T-helper 1 cell treated with Interleukin-12 subunit alpha and Interleukin-12 subunit beta and Interleukin-4 antibody, amounts not matched to agents 30 μg/mL and 1 μg/mL, for 36 hours (primary cell): ENCODE measurements at regions not wholly inside any gene's neighbourhood (a gene's known extent, or its start where the extent isn't known, plus 50 kb on each side); places are given as distances from the start of the nearest gene placed in this dataset.

Source experiments
- H3K27ac Mint-ChIP-seq: one replicate; pipeline ENCODE4 v1.8.0; 2021; ENCODE audit warnings: mild to moderate bottlenecking, mixed read lengths
- H3K27me3 Mint-ChIP-seq: one replicate; pipeline ENCODE4 v1.8.0; 2021; ENCODE audit warnings: low read depth, mixed read lengths
- H3K36me3 Mint-ChIP-seq: one replicate; pipeline ENCODE4 v1.8.0; 2021; ENCODE audit warnings: low read depth, mixed read lengths
- H3K4me1 Mint-ChIP-seq: one replicate; pipeline ENCODE4 v1.8.0; 2021; ENCODE audit warnings: low read depth, mixed read lengths
- H3K4me3 Mint-ChIP-seq: one replicate; pipeline ENCODE4 v1.8.0; 2021; ENCODE audit warnings: mild to moderate bottlenecking, moderate library complexity, mixed read lengths
- H3K9me3 Mint-ChIP-seq: one replicate; pipeline ENCODE4 v1.8.0; 2021; ENCODE audit warnings: mixed read lengths

- no peaks in the 10 kb centered on the region for H3K27me3 Mint-ChIP-seq
- H3K4me3 Mint-ChIP-seq, result no peak overlapping the region
- H3K36me3 Mint-ChIP-seq, result no peaks in the 10 kb centered on the region
- H3K4me1 Mint-ChIP-seq, result no peaks in the 10 kb centered on the region
- peaks cover 29% of the 10 kb centered on the region for H3K9me3 Mint-ChIP-seq
- no peak overlapping the region for H3K27ac Mint-ChIP-seq
Measured at GRCh38 chr7:64099656-64100531, 54.7 kb downstream of the ZNF727 start.

DNA sequence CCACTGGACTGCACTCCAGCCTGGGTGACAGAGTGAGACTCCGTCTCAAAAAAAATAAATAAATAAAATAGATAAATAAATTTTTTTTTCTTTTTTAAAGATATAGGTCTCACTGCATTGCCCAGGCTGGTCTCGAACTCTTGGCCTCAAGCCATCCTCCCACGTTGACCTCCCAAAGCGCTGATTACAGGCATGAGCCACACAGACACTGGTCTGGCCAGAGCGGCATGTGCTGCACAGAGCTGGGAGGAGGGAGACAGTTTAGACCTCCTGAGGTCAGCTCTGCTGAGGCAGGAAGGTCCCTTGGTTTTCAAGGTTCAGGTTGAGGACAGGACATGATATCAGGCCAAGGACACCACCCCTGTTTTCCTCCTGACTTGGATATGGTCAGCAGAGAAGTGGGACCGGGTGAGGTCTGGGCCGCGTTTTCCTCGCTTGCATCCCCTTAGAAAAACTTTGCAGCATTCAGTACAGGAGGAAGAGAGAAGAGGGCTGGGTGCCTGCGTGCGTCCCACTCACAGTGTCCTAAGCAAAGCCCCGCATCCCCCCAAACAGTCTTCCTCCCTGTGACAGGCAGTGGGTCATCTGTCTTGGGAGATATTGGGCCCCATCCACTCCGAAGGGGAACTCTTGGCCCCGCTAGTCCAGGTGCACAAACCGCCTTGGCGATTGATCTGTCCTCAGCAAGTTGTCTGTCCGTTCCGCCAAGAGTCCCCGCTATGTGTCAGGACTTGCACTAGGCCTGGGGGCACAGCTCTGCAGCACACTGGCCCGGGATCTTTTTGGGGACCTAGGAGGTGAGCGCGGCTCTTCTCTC, 56.1 kb downstream of the ZNF727 start:
- H3K4me1 Mint-ChIP-seq, result no peaks in the 10 kb centered on the region
- no peak overlapping the region for H3K4me3 Mint-ChIP-seq
- H3K36me3 Mint-ChIP-seq, result no peaks in the 10 kb centered on the region
- H3K9me3 Mint-ChIP-seq, result peaks cover 24% of the 10 kb centered on the region
- H3K27me3 Mint-ChIP-seq, result no peaks in the 10 kb centered on the region
- H3K27ac Mint-ChIP-seq, result no peak overlapping the region

DNA sequence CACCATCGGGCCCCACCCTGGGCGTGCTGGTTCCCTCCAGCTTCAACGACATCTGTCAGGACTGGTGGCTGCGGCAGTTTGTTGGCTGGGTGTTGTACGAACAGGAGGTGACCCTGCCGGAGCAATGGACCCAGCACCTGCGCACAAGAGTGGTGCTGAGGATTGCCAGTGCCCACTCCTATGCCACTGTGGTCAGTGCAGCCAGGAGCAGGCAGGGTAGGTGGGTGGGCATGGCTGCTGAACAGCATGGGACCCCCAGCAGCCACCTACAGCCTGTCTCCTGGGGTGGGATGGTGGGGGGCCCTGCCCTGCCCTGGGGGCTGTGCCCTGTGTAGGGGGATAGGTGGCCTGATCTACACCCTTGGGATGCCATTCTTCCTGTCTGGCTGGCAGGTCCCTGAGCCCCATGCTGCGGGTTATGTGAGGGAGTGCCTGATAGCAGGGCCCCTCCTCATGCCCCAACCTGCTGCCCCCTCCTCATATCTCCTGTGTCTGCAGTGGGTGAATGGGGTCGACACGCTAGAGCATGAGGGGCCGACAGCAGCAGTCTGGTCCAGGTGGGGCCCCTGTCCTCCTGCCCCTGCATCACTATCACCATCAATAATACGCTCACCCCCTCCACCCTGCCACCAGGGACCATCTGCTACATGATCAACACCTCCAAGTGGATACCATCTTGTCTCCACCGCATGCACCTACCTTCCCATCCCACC, 56.9 kb downstream of the ZNF727 start:
- peaks cover 20% of the 10 kb centered on the region for H3K9me3 Mint-ChIP-seq
- H3K27ac Mint-ChIP-seq, result no peak overlapping the region
- H3K4me1 Mint-ChIP-seq, result no peaks in the 10 kb centered on the region
- no peaks in the 10 kb centered on the region for H3K27me3 Mint-ChIP-seq
- no peak overlapping the region for H3K4me3 Mint-ChIP-seq
- H3K36me3 Mint-ChIP-seq, result no peaks in the 10 kb centered on the region

DNA sequence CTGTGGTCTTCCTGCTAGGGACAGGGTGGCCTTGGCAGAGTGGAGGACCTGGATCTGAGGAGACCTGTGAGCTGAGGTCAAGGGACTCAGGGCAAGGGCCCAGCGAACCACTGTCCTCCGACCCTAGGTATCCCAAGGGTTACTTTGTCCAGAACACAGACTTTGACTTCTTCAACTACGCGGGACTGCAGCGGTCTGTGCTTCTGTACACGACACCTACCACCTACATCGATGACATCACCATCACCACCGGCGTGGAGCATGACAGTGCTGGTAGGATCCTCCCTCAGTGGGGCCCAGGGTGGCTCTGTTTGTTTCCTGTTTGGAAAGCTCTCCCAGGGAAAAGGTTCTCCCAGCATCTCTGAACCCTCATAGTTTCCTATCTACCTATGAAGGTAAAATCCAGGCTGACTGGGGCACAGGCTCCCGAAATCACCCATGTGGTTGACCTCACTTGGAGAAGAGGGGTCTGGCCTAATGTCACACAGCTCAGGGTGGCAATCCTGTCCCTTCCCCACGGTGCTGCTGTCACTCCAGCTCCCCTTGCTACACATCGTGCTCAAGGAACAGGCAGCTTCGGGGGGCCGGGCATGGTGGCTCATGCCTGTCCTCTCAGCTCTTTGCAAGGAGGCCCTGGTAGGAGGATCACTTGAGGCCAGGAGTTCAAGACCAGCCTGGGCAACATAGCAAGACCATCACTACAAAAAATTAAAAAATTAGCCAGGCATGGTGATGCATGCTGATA, 57.6 kb downstream of the ZNF727 start:
- H3K36me3 Mint-ChIP-seq, result no peaks in the 10 kb centered on the region
- no peaks in the 10 kb centered on the region for H3K27me3 Mint-ChIP-seq
- H3K4me1 Mint-ChIP-seq, result no peaks in the 10 kb centered on the region
- no peak overlapping the region for H3K4me3 Mint-ChIP-seq
- H3K9me3 Mint-ChIP-seq, result peaks cover 16% of the 10 kb centered on the region
- no peak overlapping the region for H3K27ac Mint-ChIP-seq

- no peak overlapping the region for H3K27ac Mint-ChIP-seq
- H3K4me1 Mint-ChIP-seq, result no peaks in the 10 kb centered on the region
- H3K9me3 Mint-ChIP-seq, result peaks cover 16% of the 10 kb centered on the region
- H3K4me3 Mint-ChIP-seq, result no peak overlapping the region
- H3K27me3 Mint-ChIP-seq, result no peaks in the 10 kb centered on the region
- H3K36me3 Mint-ChIP-seq, result no peaks in the 10 kb centered on the region
Measured at GRCh38 chr7:64113981-64114380, 68.7 kb downstream of the ZNF727 start.

DNA sequence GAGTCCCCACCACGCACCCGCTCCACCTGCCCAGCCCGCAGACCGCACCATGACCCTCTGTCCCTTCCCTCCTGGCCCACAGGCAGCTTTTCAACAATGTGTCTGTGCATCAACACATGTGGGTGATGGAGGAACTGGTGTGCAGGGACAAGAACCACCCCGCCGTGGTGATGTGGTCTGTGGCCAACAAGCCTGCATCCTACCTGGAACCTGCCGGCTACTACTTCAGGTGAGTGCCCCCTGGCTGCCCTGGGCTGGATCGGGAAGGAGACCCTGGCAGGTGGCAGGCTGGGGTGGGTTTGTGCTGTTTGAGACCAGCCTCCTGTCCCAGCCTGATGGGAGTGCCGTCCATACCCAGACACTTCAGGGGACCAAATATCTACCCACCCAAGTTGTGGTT, 69.6 kb downstream of the ZNF727 start:
- Mint-ChIP-seq H3K4me3 (no peak overlapping the region), H3K27ac (no peak overlapping the region), H3K36me3 (no peaks in the 10 kb centered on the region), H3K4me1 (no peaks in the 10 kb centered on the region), H3K9me3 (peaks cover 20% of the 10 kb centered on the region), H3K27me3 (no peaks in the 10 kb centered on the region)

DNA sequence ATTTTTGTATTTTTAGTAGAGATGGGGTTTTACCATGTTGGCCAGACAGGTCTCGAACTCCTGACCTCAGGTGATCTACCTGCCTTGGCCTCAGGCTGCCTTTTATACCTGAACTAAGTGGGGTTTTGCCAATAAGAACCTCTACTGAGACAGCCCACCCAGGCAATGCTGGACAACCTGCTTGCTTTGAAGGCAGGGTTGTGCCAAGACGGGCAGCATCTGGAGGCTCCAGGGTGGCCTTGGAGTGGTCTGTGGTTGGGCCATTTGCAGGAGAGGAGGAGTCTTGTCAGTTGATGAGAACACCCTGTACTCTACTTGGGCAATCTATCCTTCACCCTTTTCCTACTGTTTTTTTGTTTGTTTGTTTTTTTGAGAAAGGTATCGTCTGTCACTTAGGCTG, 75.3 kb upstream of the ZNF735 start:
- Mint-ChIP-seq H3K27ac (no peak overlapping the region), H3K9me3 (peaks cover 71% of the 10 kb centered on the region), H3K27me3 (no peaks in the 10 kb centered on the region), H3K4me1 (no peaks in the 10 kb centered on the region), H3K36me3 (no peaks in the 10 kb centered on the region), H3K4me3 (no peak overlapping the region)
